ENCODE measurements at regions not wholly inside any gene's neighbourhood (a gene's known extent, or its start where the extent isn't known, plus 50 kb on each side); places are given as distances from the start of the nearest gene placed in this dataset.
A peak's percentile ranks its signal among the peaks of the same experiment; 100 is the strongest.

DNA sequence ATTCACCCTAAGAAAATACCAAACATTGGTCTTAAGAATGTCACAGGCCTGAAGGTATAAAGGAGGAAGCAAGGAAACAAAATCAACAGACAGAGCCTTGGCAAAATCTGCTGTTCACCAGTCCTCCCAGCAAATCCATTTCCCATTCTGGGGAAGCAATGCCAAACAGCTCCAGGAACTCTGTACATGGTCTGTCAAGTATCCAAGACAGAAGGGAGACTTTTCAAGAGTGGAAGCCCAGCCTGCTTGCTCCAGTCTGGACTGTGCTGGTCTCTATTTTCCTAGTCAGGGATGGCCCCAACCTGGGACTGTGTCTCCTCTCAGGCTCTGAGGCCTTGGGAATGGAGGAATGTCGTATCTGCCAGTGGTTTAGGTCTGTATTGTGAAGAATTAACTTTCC, 251.5 kb downstream of the DAD1 start:
- ChIA-PET SMC1A (ENCODE audit: uncharacterized antibody, unreplicated experiment) (interaction anchor here (0.9 to 1.5 kb wide), 7 partner anchors 12 to 121 kb away, joined by 3 read pairs; no protein-coding TSS in a partner anchor), POLR2A (no interaction called here), CTCF (interaction anchor here (0.6 to 7.9 kb wide), 7 partner anchors 17 to 227 kb away, joined by 3 to 74 read pairs (median 3); no protein-coding TSS in a partner anchor), RAD21 (ENCODE audit: unreplicated experiment) (interaction anchor here (0.8 to 1.0 kb wide), 2 partner anchors 17 to 38 kb away, joined by 3 read pairs; no protein-coding TSS in a partner anchor)
- Histone ChIP-seq H3K4me1 (ENCODE audit: control insufficient read depth, insufficient read depth, low read length) (no peaks in the 10 kb centered on the region), H3K79me2 (ENCODE audit: control insufficient read depth, insufficient read depth, low read length) (no peaks in the 10 kb centered on the region), H4K20me1 (ENCODE audit: control insufficient read depth, insufficient read depth) (no peaks in the 10 kb centered on the region), H3K27me3 (replicated peaks in 1 of 2; ENCODE audit: control insufficient read depth in 2 of 2, insufficient read depth in 2 of 2, low read length in 1 of 2) (no peaks in the 10 kb centered on the region), H3K27ac (ENCODE audit: control insufficient read depth, insufficient read depth) (no peak overlapping the region), H3K36me3 (ENCODE audit: control insufficient read depth in 2 of 2, insufficient read depth in 2 of 2, low read length in 1 of 2) (no peaks in the 10 kb centered on the region), H3K9me3 (replicated peaks; ENCODE audit: control insufficient read depth, insufficient read depth, low read length) (no peaks in the 10 kb centered on the region), H3K4me3 (no peak overlapping the region), H3K9ac (ENCODE audit: control insufficient read depth, insufficient read depth, low read length) (no peak overlapping the region), H2AFZ (ENCODE audit: control insufficient read depth, low read depth, low read length) (no peak overlapping the region), H3K4me2 (ENCODE audit: control insufficient read depth, insufficient read depth) (no peak overlapping the region)
- 0% methylated on average over 1 of the region's 1 CpG for WGBS (ENCODE audit: insufficient coverage, insufficient replicate concordance, low lambda C conversion rate, missing lambda C conversion rate)
- no TSS peak for BruUV-seq (replicated peaks)
- FAIRE-seq (no peak), DNase-seq (ENCODE audit: low read depth, low spot score) (no peak), ATAC-seq (no peak)
- intact Hi-C loops (cut with micrococcal nuclease; ENCODE audit: unreplicated experiment) (loop anchor here (5.0 kb wide), 1 partner anchor 35 kb away; no protein-coding TSS in a partner anchor), in situ Hi-C loops (cut with MboI) (no loop called here)
- TF ChIP-seq MAX (IDR thresholded peaks at IDR 0.05; ENCODE audit: low read depth, low read length) = no peak
- TF ChIP-seq ZNF24 (IDR thresholded peaks at IDR 0.05) = no peak
- no peak for TF ChIP-seq RAD21 (IDR thresholded peaks at IDR 0.05; ENCODE audit: insufficient read depth, low read depth, low read length)
- TF ChIP-seq RELA (IDR thresholded peaks at IDR 0.05; ENCODE audit: borderline replicate concordance, partially characterized antibody) = no peak
- TF ChIP-seq GATAD2B (conservative IDR thresholded peaks at IDR 0.05; ENCODE audit: low read depth) = no peak

DNA sequence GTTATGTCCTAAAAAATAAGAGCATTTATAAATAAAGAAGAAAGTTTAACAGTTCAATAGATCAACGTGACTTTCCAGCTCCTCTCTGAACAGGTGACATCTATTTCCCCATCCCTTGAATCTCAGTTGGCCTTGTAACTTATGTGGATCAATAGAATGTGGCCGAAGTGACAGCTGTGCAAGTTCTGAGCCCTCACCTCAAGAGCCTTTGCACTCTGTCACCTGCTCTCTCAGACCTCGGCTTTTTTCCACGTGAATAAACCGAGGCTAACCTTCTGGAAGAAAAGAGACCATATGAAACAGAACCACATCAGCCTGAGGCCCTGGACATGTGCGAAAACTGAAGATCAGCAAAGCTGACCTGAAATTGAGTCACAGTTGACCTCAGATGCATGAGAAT, 253.0 kb downstream of the DAD1 start:
- Histone ChIP-seq H3K27ac (ENCODE audit: control insufficient read depth, insufficient read depth) (no peak overlapping the region), H4K20me1 (ENCODE audit: control insufficient read depth, insufficient read depth) (no peaks in the 10 kb centered on the region), H3K79me2 (ENCODE audit: control insufficient read depth, insufficient read depth, low read length) (no peaks in the 10 kb centered on the region), H3K4me2 (ENCODE audit: control insufficient read depth, insufficient read depth) (no peak overlapping the region), H3K4me1 (ENCODE audit: control insufficient read depth, insufficient read depth, low read length) (no peaks in the 10 kb centered on the region), H3K36me3 (ENCODE audit: control insufficient read depth in 2 of 2, insufficient read depth in 2 of 2, low read length in 1 of 2) (no peaks in the 10 kb centered on the region), H3K27me3 (replicated peaks in 1 of 2; ENCODE audit: control insufficient read depth in 2 of 2, insufficient read depth in 2 of 2, low read length in 1 of 2) (no peaks in the 10 kb centered on the region), H3K9ac (ENCODE audit: control insufficient read depth, insufficient read depth, low read length) (no peak overlapping the region), H2AFZ (ENCODE audit: control insufficient read depth, low read depth, low read length) (no peak overlapping the region), H3K4me3 (no peak overlapping the region), H3K9me3 (replicated peaks; ENCODE audit: control insufficient read depth, insufficient read depth, low read length) (no peaks in the 10 kb centered on the region)
- RAD21 ChIA-PET (ENCODE audit: unreplicated experiment) = interaction anchor here (0.6 to 1.4 kb wide), 6 partner anchors 10 to 135 kb away, joined by 3 to 4 read pairs (median 3); no protein-coding TSS in a partner anchor
- no TSS peak for BruUV-seq (replicated peaks)
- ATAC-seq (no peak; the same call in 2 of the 3 replicates), DNase-seq (ENCODE audit: low read depth, low spot score) (no peak), FAIRE-seq (no peak)
- in situ Hi-C loops (cut with MboI) (no loop called here), intact Hi-C loops (cut with micrococcal nuclease; ENCODE audit: unreplicated experiment) (loop anchor here (5.0 kb wide), 1 partner anchor 36 kb away; no protein-coding TSS in a partner anchor)
- CTCF ChIA-PET = interaction anchor here (0.7 to 7.9 kb wide), 4 partner anchors 16 to 55 kb away, joined by 3 to 74 read pairs (median 4); no protein-coding TSS in a partner anchor
- 25% methylated on average over 6 of the region's 6 CpGs for WGBS (ENCODE audit: insufficient coverage, insufficient replicate concordance, low lambda C conversion rate, missing lambda C conversion rate)
- POLR2A ChIA-PET = no interaction called here
- SMC1A ChIA-PET (ENCODE audit: uncharacterized antibody, unreplicated experiment) = interaction anchor here (0.6 to 6.1 kb wide), 7 partner anchors 10 to 97 kb away, joined by 3 to 53 read pairs (median 4); no protein-coding TSS in a partner anchor
- TF ChIP-seq BRCA1 (IDR thresholded peaks at IDR 0.05; ENCODE audit: low read depth, low read length) (no peak), YY1 (IDR thresholded peaks at IDR 0.05; ENCODE audit: low read depth, low read length) (no peak), SMARCA5 (IDR thresholded peaks at IDR 0.05) (no peak), JUND (IDR thresholded peaks at IDR 0.05; ENCODE audit: low read depth, low read length) (no peak), BACH1 (IDR thresholded peaks at IDR 0.05; ENCODE audit: borderline replicate concordance) (no peak), CBFB (IDR thresholded peaks at IDR 0.05; ENCODE audit: low read depth) (no peak), MEF2A (IDR thresholded peaks at IDR 0.05; ENCODE audit: insufficient read depth, low read depth, low read length) (no peak), IKZF1 (conservative IDR thresholded peaks at IDR 0.05) (no peak), NR2F1 (conservative IDR thresholded peaks at IDR 0.05) (peak; percentile 20; the same call in 1 of the 2 replicates), BHLHE40 (IDR thresholded peaks at IDR 0.05; ENCODE audit: borderline replicate concordance in 1 of 2, low read depth in 2 of 2, low read length in 1 of 2) (peak in 1 of 2 experiments; percentile 17; a peak in 1 of 4 replicates), HDGF (IDR thresholded peaks at IDR 0.05) (no peak)
- TF ChIP-seq, protein P1, sequence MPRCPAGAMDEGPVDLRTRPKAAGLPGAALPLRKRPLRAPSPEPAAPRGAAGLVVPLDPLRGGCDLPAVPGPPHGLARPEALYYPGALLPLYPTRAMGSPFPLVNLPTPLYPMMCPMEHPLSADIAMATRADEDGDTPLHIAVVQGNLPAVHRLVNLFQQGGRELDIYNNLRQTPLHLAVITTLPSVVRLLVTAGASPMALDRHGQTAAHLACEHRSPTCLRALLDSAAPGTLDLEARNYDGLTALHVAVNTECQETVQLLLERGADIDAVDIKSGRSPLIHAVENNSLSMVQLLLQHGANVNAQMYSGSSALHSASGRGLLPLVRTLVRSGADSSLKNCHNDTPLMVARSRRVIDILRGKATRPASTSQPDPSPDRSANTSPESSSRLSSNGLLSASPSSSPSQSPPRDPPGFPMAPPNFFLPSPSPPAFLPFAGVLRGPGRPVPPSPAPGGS (IDR thresholded peaks at IDR 0.05; ENCODE audit: borderline replicate concordance, insufficient read depth, low read depth, low read length, poor library complexity, severe bottlenecking) = peak; percentile 15
